Suppressor macrophage treated with lipopolysaccharide for 1 hour (primary cell): ENCODE measurements at regions not wholly inside any gene's neighbourhood (a gene's known extent, or its start where the extent isn't known, plus 50 kb on each side); places are given as distances from the start of the nearest gene placed in this dataset.
"Not testable (repeated sequence)": the region's sequence is repeated elsewhere in the genome, so short reads cannot be mapped to it uniquely, and the experiment has no call there.

Source experiments
- DNase-seq, 3 donors: peaks; one replicate each; pipeline ENCODE4 v3.0.0-alpha.2; 2020 to 2022

- DNase-seq, result no peak
Measured at GRCh38 chr20:29296256-29297230, 1960.9 kb upstream of the DEFB115 start.

GRCh38 chr20:29297411-29298270 is 1959.8 kb upstream of the DEFB115 start:
- no peak for DNase-seq

- no peak for DNase-seq
Measured at GRCh38 chr20:29298271-29298590, 1959.2 kb upstream of the DEFB115 start.

GRCh38 chr20:29298759-29299613 is 1958.5 kb upstream of the DEFB115 start:
- no peak for DNase-seq

GRCh38 chr20:29299811-29300578 is 1957.5 kb upstream of the DEFB115 start:
- DNase-seq, result no peak

GRCh38 chr20:29300579-29301551 is 1956.6 kb upstream of the DEFB115 start:
- no peak for DNase-seq

- no peak for DNase-seq
Measured at GRCh38 chr20:29301624-29302259, 1955.7 kb upstream of the DEFB115 start.

GRCh38 chr20:29302979-29303644 is 1954.4 kb upstream of the DEFB115 start:
- DNase-seq, result no peak

- no peak for DNase-seq
Measured at GRCh38 chr20:29306390-29307072, 1950.9 kb upstream of the DEFB115 start.

GRCh38 chr20:29307484-29307883 is 1950.0 kb upstream of the DEFB115 start:
- not testable (repeated sequence) for DNase-seq

GRCh38 chr20:29308956-29309355 is 1948.5 kb upstream of the DEFB115 start:
- not testable (repeated sequence) for DNase-seq

GRCh38 chr20:29309481-29309880 is 1948.0 kb upstream of the DEFB115 start:
- DNase-seq, result not testable (repeated sequence)

GRCh38 chr20:29311046-29311445 is 1946.4 kb upstream of the DEFB115 start:
- not testable (repeated sequence) for DNase-seq

- not testable (repeated sequence) for DNase-seq
Measured at GRCh38 chr20:29312679-29313078, 1944.8 kb upstream of the DEFB115 start.

- no peak for DNase-seq
Measured at GRCh38 chr20:29313481-29313880, 1944.0 kb upstream of the DEFB115 start.

- no peak for DNase-seq
Measured at GRCh38 chr20:29314294-29314693, 1943.2 kb upstream of the DEFB115 start.

- no peak for DNase-seq
Measured at GRCh38 chr20:29318871-29319461, 1938.5 kb upstream of the DEFB115 start.

GRCh38 chr20:29319725-29320124 is 1937.7 kb upstream of the DEFB115 start:
- DNase-seq, result no peak
